DMS153 treated with DMSO at 0.1 percent for 48 hours (cell line): ENCODE measurements at regions not wholly inside any gene's neighbourhood (a gene's known extent, or its start where the extent isn't known, plus 50 kb on each side); places are given as distances from the start of the nearest gene placed in this dataset.
A peak's percentile ranks its signal among the peaks of the same experiment; 100 is the strongest.

Source experiments
- DNase-seq: peaks from one replicate; lab custom pipeline; 2025; ENCODE audit not compliant: unreplicated experiment; lab: John Stamatoyannopoulos, UW

- DNase-seq = no peak
Measured at GRCh38 chr2:18900691-18901141, 311.3 kb upstream of the NT5C1B start.

- DNase-seq = no peak
Measured at GRCh38 chr2:18899725-18900124, 310.4 kb upstream of the NT5C1B start.

- no peak for DNase-seq
Measured at GRCh38 chr2:18898271-18898670, 308.9 kb upstream of the NT5C1B start.

DNA sequence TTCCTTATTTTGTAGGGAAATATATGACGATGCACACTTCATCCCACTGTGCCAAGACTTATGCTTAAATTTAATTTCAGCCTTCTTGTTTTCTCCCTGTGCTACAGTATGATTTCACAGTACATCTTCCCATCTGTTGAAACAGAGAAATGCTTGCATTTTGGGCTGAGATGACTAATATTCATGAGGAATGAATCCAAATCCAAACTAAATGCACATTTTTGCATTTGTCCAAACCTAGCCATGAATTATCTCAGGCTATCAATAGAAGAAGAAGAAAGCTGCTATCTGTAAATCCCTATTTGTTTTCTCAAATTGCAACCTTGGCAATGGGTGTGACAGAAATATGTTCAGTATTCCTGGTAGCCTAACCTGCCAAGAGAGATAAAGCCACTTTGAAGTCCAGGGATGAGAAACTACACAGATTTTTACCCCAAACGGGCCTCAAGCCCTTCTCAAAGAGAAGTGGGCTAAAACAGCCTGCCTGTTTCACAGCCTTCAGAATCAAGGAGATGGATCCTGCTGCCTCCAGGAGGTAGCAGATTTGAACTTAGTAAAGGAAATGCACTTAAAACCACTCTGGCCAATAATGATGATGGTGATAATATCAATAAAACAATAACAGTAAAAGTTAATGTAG lies 306.9 kb upstream of the NT5C1B start:
- DNase-seq = no peak

GRCh38 chr2:18891600-18892345 lies 302.4 kb upstream of the NT5C1B start:
- DNase-seq = no peak

GRCh38 chr2:18889565-18890332 lies 300.4 kb upstream of the NT5C1B start:
- DNase-seq = peak; percentile 14

DNA sequence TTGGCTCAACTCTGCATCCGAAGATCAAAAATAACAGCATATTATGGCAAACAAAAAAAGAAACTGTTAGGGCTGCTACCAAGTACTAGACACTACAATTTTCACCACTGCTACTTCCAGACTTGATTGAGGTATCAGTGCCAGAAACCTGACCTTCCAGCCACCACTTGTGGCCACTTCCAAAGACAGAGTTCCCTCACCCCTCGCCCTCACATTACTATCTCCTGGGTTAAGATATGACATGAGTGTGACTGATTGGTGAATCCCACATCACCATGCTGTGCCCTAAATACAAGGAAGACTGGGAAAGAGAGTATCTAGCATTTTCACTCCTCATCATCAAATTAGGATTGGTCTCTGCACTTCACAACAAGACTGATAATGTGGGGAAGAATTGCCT lies 296.1 kb upstream of the NT5C1B start:
- DNase-seq = no peak

DNA sequence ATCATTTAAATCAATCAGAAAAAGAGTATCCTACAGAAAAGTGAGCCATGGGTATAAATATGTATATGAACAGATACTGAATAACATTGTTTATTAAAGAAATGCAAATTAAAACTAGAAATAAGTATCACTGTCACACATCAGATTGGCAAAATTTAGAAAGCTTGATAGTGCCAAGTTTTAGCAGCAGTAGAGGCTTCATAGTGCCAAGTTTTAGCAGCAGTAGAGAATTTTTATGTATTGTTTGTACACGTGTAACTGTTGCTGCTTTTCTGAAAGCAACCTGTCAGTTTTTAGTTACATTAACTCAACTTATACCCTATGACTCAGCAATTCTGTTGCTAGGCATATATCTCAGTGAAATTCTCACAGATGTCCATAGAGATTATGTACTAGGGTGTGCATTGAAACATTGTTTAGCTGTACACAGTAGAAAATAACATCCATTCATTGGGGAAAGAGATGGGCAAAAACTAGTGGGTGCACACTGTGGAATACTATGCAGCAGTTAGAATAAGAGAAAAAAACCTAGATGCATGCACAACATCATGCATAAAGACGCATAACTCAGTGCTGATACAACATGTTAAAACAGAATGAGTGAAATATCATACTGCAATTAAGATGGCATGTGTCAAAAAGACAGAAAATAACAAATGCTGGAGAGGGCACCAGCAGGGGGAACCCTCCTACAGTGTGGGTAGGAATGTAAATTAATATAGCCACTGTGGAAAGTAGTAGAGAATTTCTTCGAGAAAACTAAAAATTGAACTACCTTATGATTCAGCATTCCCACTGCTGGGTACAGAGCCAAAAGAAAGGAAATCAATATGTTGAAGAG lies 294.5 kb upstream of the NT5C1B start:
- no peak for DNase-seq

DNA sequence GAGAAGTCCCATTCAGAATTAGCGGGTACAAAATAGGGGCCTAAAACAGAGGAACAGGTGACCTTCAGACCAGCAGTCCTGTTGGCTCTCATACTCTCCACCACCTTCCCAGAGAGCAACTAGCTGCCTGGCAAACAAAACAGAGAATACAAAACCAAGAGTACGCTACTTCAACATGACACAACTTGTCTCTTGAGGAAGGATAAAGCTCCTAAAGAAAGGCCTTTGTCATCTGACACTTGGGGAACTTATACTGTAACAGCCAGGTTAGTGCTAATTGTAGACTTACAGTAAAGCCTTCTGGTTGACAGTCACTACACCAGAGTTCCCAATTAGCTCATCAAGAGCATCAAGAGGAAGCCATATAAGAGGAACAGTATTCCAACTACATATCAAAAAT lies 282.1 kb upstream of the NT5C1B start:
- DNase-seq = peak; percentile 23

- no peak for DNase-seq
Measured at GRCh38 chr2:18870307-18870706, 280.9 kb upstream of the NT5C1B start.

DNA sequence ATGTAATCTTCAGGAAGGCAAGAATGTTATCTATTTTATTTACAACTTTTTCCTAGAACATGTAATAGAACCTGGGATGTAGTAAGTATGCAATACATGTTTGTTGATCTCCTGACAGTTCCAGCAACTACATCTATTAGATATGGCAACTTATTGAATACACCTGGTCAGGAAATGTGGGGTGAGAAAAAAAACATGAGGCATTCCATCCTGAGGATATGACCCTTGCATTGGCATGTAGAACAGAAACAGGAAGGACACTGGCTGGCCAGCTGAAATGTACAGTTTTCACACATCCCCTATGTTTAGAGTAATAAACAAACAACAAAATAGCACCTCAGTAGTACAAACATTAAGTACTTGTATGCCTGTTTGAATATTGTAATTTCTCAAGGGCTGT lies 272.6 kb upstream of the NT5C1B start:
- no peak for DNase-seq

DNA sequence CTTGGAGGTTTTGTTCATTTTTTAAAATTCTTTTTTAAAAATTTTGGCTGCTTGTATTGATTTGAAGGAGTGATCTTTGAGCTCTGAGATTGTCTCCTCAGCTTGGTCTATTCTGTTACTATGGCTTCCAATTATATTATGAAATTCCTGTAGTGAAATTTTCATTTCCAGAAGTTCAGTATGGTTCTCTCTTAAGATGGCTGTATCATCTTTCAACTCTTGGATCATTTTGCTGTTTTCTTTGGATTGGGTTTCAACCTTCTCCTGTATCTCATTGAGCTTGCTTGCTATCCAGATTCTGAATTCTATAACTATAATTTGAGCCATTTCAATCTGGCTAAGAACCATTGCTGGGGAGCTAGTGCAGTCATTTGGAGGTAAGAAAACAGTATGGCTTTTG lies 270.8 kb upstream of the NT5C1B start:
- no peak for DNase-seq

GRCh38 chr2:18856765-18857164 lies 267.4 kb upstream of the NT5C1B start:
- no peak for DNase-seq

DNA sequence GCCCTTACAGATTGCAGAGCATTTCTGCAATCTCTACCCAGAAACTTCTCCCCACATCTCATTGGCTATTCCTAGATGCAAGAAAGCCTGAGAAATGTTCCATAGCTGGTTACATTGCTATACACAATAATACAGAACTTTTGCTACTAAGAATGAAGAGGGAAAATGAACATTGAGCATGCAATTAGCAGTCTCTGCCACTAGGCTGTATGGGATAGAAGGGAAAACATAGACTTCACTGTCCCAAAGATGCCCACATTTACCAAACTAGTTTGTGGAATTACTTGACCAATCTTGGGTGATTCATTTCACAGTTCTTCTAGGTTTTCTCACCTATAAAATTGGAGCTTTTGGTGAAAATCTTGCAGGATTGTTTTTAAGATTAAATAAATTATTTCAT lies 265.7 kb upstream of the NT5C1B start:
- no peak for DNase-seq

DNA sequence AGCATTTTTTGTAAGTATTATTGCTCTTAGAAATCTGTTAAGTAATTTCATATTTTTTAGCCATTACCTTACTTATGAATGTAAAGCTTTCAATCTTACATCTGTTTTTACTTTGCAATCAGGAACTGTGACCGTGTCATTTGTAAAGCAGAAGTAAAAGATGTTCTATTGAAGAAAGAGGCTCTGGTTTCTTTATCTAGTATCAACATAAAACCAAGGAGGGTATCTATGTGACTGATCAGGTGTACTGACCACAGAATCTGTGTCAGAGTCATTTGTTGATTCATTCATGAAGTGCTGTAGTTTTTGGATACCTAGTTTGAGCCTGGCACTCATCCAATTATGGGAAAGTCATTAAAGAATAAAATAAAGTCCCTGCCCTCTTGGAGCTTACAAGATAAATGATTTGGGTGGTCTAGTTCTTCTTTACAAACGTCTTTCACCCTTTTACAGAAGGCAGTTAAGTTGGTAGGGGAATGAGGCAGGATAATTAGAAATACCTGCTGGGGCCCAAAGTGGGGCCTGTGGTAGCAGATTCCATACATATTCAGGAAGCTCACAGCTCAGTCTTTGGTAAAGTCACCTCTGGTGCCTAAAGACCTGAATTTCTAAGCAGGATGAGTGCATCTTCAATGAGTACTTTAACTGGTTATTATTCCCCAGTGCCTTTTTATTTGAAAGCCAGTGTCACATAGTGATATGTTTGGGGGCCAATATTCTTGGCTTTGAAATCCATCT lies 260.6 kb upstream of the NT5C1B start:
- DNase-seq = no peak

DNA sequence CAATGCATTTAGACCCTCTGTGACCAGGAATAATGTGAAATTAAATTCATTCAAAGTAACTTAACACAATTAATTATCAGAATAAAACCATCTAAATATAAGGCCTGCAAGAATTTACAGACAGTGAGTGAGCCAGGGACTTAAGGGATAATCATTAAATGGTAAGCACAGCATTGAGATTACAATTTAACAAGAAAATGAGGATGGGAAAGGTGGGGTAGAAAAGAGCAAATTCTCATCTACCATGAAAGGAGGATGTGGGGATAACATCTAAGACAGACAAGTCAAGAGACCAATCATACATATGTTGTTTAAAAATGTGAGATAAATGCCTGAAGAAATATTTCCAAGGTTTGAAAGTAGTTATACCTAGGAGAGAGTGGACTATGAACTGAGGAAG lies 259.3 kb upstream of the NT5C1B start:
- no peak for DNase-seq

DNA sequence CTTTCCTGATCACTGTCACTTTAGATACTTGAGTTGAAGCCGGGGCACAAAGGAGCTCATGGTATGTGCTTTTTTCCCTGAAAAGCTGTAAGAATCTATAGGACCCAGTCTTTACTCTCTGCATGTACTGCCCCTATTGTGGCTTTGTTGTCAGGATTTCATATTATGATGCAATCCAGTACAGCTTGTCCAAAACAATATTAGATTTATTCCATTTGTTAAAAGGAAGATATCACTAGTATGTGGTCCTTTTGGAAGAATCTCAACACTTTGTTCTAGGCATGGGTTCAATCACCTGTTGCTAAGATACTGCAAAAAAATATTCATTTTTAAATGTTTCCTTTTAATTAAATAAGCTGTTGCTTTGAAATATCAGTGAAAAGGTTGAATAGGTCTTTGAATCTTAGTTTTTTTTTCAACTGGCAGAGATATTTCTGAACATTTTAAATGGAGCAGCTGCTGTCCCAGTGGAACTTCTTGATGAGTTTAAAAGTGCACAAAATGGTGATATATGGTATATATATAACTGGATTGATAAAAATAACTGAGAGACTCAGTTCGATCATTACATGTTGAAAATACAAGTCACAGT lies 256.6 kb upstream of the NT5C1B start:
- DNase-seq = no peak

- DNase-seq = no peak
Measured at GRCh38 chr2:18842836-18843235, 253.5 kb upstream of the NT5C1B start.

GRCh38 chr2:18841248-18842150 lies 252.1 kb upstream of the NT5C1B start:
- DNase-seq = no peak
